Activated CD4-positive, alpha-beta memory T cell treated with anti-CD3 and anti-CD28 coated beads, Interleukin-2, amount 10 ng/mL, durations not matched to agents 7 days and 5 days (primary cell): ENCODE measurements at regions not wholly inside any gene's neighbourhood (a gene's known extent, or its start where the extent isn't known, plus 50 kb on each side); places are given as distances from the start of the nearest gene placed in this dataset.

ENCODE experiments used
- CTCF ChIA-PET: fragments of 350-600 bp; sonication (Branson Sonifier 250); formaldehyde crosslinking; loops from one replicate; lab custom pipeline; 2021; ENCODE audit warnings: antibody characterized with exemption, inconsistent platforms; lab: Charles Lee
- POLR2A ChIA-PET: fragments of 350-600 bp; sonication (Branson Sonifier 250); formaldehyde crosslinking; loops from one replicate; lab custom pipeline; 2021; ENCODE audit warnings: antibody characterized with exemption; lab: Charles Lee
- DNase-seq: peaks from one replicate; pipeline ENCODE4 v3.0.0-alpha.2; 2020
- H3K27ac Mint-ChIP-seq: one replicate; pipeline ENCODE4 v1.8.0; 2021; ENCODE audit warnings: mild to moderate bottlenecking, mixed read lengths
- H3K27me3 Mint-ChIP-seq: one replicate; pipeline ENCODE4 v1.8.0; 2021; ENCODE audit warnings: mixed read lengths
- H3K36me3 Mint-ChIP-seq: one replicate; pipeline ENCODE4 v1.8.0; 2021; ENCODE audit warnings: low read depth, mixed read lengths
- H3K4me1 Mint-ChIP-seq: one replicate; pipeline ENCODE4 v1.8.0; 2021; ENCODE audit warnings: mixed read lengths
- H3K4me3 Mint-ChIP-seq: one replicate; pipeline ENCODE4 v1.8.0; 2021; ENCODE audit warnings: mild to moderate bottlenecking, mixed read lengths
- H3K9me3 Mint-ChIP-seq: one replicate; pipeline ENCODE4 v1.8.0; 2021; ENCODE audit warnings: mixed read lengths

GRCh38 chr20:60904730-60905129, 347.3 kb upstream of the CDH4 start:
- Mint-ChIP-seq H3K4me3 (no peak overlapping the region), H3K4me1 (no peaks in the 10 kb centered on the region), H3K9me3 (peaks cover 7% of the 10 kb centered on the region), H3K27ac (no peak overlapping the region), H3K36me3 (no peaks in the 10 kb centered on the region), H3K27me3 (no peaks in the 10 kb centered on the region)
- DNase-seq, result no peak
- POLR2A ChIA-PET, result no interaction called here
- CTCF ChIA-PET, result no interaction called here

GRCh38 chr20:60905919-60906318, 346.1 kb upstream of the CDH4 start:
- ChIA-PET POLR2A (no interaction called here), CTCF (no interaction called here)
- Mint-ChIP-seq H3K27me3 (no peaks in the 10 kb centered on the region), H3K4me1 (no peaks in the 10 kb centered on the region), H3K9me3 (peaks cover 9% of the 10 kb centered on the region), H3K4me3 (no peak overlapping the region), H3K27ac (no peak overlapping the region), H3K36me3 (no peaks in the 10 kb centered on the region)
- DNase-seq, result no peak

GRCh38 chr20:60906555-60906954, 345.5 kb upstream of the CDH4 start:
- POLR2A ChIA-PET, result no interaction called here
- peaks cover 9% of the 10 kb centered on the region for H3K9me3 Mint-ChIP-seq
- no peaks in the 10 kb centered on the region for H3K4me1 Mint-ChIP-seq
- no peak overlapping the region for H3K27ac Mint-ChIP-seq
- no peaks in the 10 kb centered on the region for H3K36me3 Mint-ChIP-seq
- H3K4me3 Mint-ChIP-seq, result no peak overlapping the region
- DNase-seq, result no peak
- no peaks in the 10 kb centered on the region for H3K27me3 Mint-ChIP-seq
- CTCF ChIA-PET, result no interaction called here

- no peaks in the 10 kb centered on the region for H3K27me3 Mint-ChIP-seq
- no peaks in the 10 kb centered on the region for H3K36me3 Mint-ChIP-seq
- H3K4me1 Mint-ChIP-seq, result no peaks in the 10 kb centered on the region
- no peak overlapping the region for H3K27ac Mint-ChIP-seq
- no peak for DNase-seq
- POLR2A ChIA-PET, result no interaction called here
- peaks cover 2% of the 10 kb centered on the region for H3K9me3 Mint-ChIP-seq
- H3K4me3 Mint-ChIP-seq, result no peak overlapping the region
- CTCF ChIA-PET, result no interaction called here
Observed at GRCh38 chr20:60913298-60913697, 338.8 kb upstream of the CDH4 start.

- no peak overlapping the region for H3K27ac Mint-ChIP-seq
- H3K36me3 Mint-ChIP-seq, result no peaks in the 10 kb centered on the region
- CTCF ChIA-PET, result no interaction called here
- DNase-seq, result no peak
- no peak overlapping the region for H3K4me3 Mint-ChIP-seq
- no peaks in the 10 kb centered on the region for H3K4me1 Mint-ChIP-seq
- POLR2A ChIA-PET, result no interaction called here
- no peaks in the 10 kb centered on the region for H3K9me3 Mint-ChIP-seq
- no peaks in the 10 kb centered on the region for H3K27me3 Mint-ChIP-seq
Observed at GRCh38 chr20:60921022-60921622, 330.9 kb upstream of the CDH4 start.

GRCh38 chr20:60926831-60927230, 325.2 kb upstream of the CDH4 start:
- no peak for DNase-seq
- H3K27me3 Mint-ChIP-seq, result no peaks in the 10 kb centered on the region
- no peak overlapping the region for H3K4me3 Mint-ChIP-seq
- no peak overlapping the region for H3K27ac Mint-ChIP-seq
- no peaks in the 10 kb centered on the region for H3K9me3 Mint-ChIP-seq
- ChIA-PET CTCF (no interaction called here), POLR2A (no interaction called here)
- H3K4me1 Mint-ChIP-seq, result no peaks in the 10 kb centered on the region
- H3K36me3 Mint-ChIP-seq, result no peaks in the 10 kb centered on the region

- H3K27ac Mint-ChIP-seq, result no peak overlapping the region
- no peak for DNase-seq
- H3K4me1 Mint-ChIP-seq, result no peaks in the 10 kb centered on the region
- POLR2A ChIA-PET, result no interaction called here
- no peak overlapping the region for H3K4me3 Mint-ChIP-seq
- CTCF ChIA-PET, result no interaction called here
- no peaks in the 10 kb centered on the region for H3K9me3 Mint-ChIP-seq
- no peaks in the 10 kb centered on the region for H3K27me3 Mint-ChIP-seq
- H3K36me3 Mint-ChIP-seq, result no peaks in the 10 kb centered on the region
Observed at GRCh38 chr20:60928341-60928740, 323.7 kb upstream of the CDH4 start.

- CTCF ChIA-PET, result no interaction called here
- H3K9me3 Mint-ChIP-seq, result no peaks in the 10 kb centered on the region
Observed at GRCh38 chr20:60930023-60930790, 321.9 kb upstream of the CDH4 start.

GRCh38 chr20:60931696-60932095, 320.4 kb upstream of the CDH4 start:
- H3K4me3 Mint-ChIP-seq, result no peak overlapping the region
- H3K27ac Mint-ChIP-seq, result no peak overlapping the region
- POLR2A ChIA-PET, result no interaction called here
- no peaks in the 10 kb centered on the region for H3K9me3 Mint-ChIP-seq
- DNase-seq, result no peak
- H3K27me3 Mint-ChIP-seq, result no peaks in the 10 kb centered on the region
- H3K36me3 Mint-ChIP-seq, result no peaks in the 10 kb centered on the region
- no peaks in the 10 kb centered on the region for H3K4me1 Mint-ChIP-seq
- CTCF ChIA-PET, result no interaction called here

More at GRCh38 chr20:60930023-60930790, 321.9 kb upstream of the CDH4 start:
- Mint-ChIP-seq H3K27ac (no peak overlapping the region), H3K27me3 (no peaks in the 10 kb centered on the region), H3K4me3 (no peak overlapping the region), H3K4me1 (no peaks in the 10 kb centered on the region), H3K36me3 (no peaks in the 10 kb centered on the region)
- POLR2A ChIA-PET, result no interaction called here
- DNase-seq, result no peak

GRCh38 chr20:60934724-60935123, 317.3 kb upstream of the CDH4 start:
- Mint-ChIP-seq H3K4me3 (no peak overlapping the region), H3K9me3 (no peaks in the 10 kb centered on the region), H3K4me1 (no peaks in the 10 kb centered on the region), H3K36me3 (no peaks in the 10 kb centered on the region), H3K27me3 (no peaks in the 10 kb centered on the region), H3K27ac (no peak overlapping the region)
- POLR2A ChIA-PET, result no interaction called here
- no peak for DNase-seq
- CTCF ChIA-PET, result no interaction called here

- no peaks in the 10 kb centered on the region for H3K4me1 Mint-ChIP-seq
- H3K27ac Mint-ChIP-seq, result no peak overlapping the region
- CTCF ChIA-PET, result no interaction called here
- H3K27me3 Mint-ChIP-seq, result no peaks in the 10 kb centered on the region
- POLR2A ChIA-PET, result no interaction called here
- H3K36me3 Mint-ChIP-seq, result no peaks in the 10 kb centered on the region
- H3K4me3 Mint-ChIP-seq, result no peak overlapping the region
- no peak for DNase-seq
- no peaks in the 10 kb centered on the region for H3K9me3 Mint-ChIP-seq
Observed at GRCh38 chr20:60935971-60936370, 316.1 kb upstream of the CDH4 start.

GRCh38 chr20:60937585-60937984, 314.5 kb upstream of the CDH4 start:
- no peaks in the 10 kb centered on the region for H3K36me3 Mint-ChIP-seq
- POLR2A ChIA-PET, result no interaction called here
- no peak overlapping the region for H3K4me3 Mint-ChIP-seq
- no peak overlapping the region for H3K27ac Mint-ChIP-seq
- no peaks in the 10 kb centered on the region for H3K9me3 Mint-ChIP-seq
- CTCF ChIA-PET, result no interaction called here
- no peak for DNase-seq
- H3K4me1 Mint-ChIP-seq, result no peaks in the 10 kb centered on the region
- no peaks in the 10 kb centered on the region for H3K27me3 Mint-ChIP-seq

- H3K4me3 Mint-ChIP-seq, result no peak overlapping the region
- peaks cover 4% of the 10 kb centered on the region for H3K9me3 Mint-ChIP-seq
- no peak for DNase-seq
- ChIA-PET POLR2A (no interaction called here), CTCF (no interaction called here)
- no peaks in the 10 kb centered on the region for H3K4me1 Mint-ChIP-seq
- H3K27me3 Mint-ChIP-seq, result no peaks in the 10 kb centered on the region
- H3K36me3 Mint-ChIP-seq, result no peaks in the 10 kb centered on the region
- H3K27ac Mint-ChIP-seq, result no peak overlapping the region
Observed at GRCh38 chr20:60941379-60941778, 310.7 kb upstream of the CDH4 start.

- ChIA-PET CTCF (no interaction called here), POLR2A (no interaction called here)
- no peaks in the 10 kb centered on the region for H3K27me3 Mint-ChIP-seq
- H3K4me3 Mint-ChIP-seq, result no peak overlapping the region
- no peaks in the 10 kb centered on the region for H3K4me1 Mint-ChIP-seq
- H3K27ac Mint-ChIP-seq, result no peak overlapping the region
- H3K36me3 Mint-ChIP-seq, result no peaks in the 10 kb centered on the region
- peaks cover 11% of the 10 kb centered on the region for H3K9me3 Mint-ChIP-seq
- no peak for DNase-seq
Observed at GRCh38 chr20:60947819-60948218, 304.2 kb upstream of the CDH4 start.
